Stomach smooth muscle (tissue), 2 donors: ENCODE measurements at regions not wholly inside any gene's neighbourhood (a gene's known extent, or its start where the extent isn't known, plus 50 kb on each side); places are given as distances from the start of the nearest gene placed in this dataset.

Source experiments
- H3K27ac ChIP-seq: one replicate; pipeline ENCODE4 v1.7.0; 2013; ENCODE audit warnings: mild to moderate bottlenecking, low read length, inconsistent platforms
- H3K27me3 ChIP-seq, 2 donors: one replicate each; pipeline ENCODE4 v1.7.0; 2013; ENCODE audit warnings: low read length in 2 of 2; ENCODE audit not compliant: insufficient read depth in 2 of 2, control insufficient read depth in 1 of 2
- H3K36me3 ChIP-seq, 2 donors: one replicate each; pipeline ENCODE4 v1.7.0; 2013; ENCODE audit warnings: low read length in 2 of 2; ENCODE audit not compliant: control insufficient read depth in 2 of 2, insufficient read depth in 2 of 2
- H3K4me1 ChIP-seq: one replicate; pipeline ENCODE4 v1.7.0; 2013; ENCODE audit warnings: low read length; ENCODE audit not compliant: control insufficient read depth, insufficient read depth
- H3K4me3 ChIP-seq, 2 donors: one replicate each; pipeline ENCODE4 v1.7.0; 2013; ENCODE audit warnings: low read length in 2 of 2
- H3K9ac ChIP-seq, 2 donors: one replicate each; pipeline ENCODE4 v1.7.0; 2013; ENCODE audit warnings: low read length in 2 of 2, mild to moderate bottlenecking in 1 of 2
- H3K9me3 ChIP-seq, 2 donors: one replicate each; pipeline ENCODE4 v1.7.0; 2013; ENCODE audit warnings: low read length in 2 of 2; ENCODE audit not compliant: control insufficient read depth in 2 of 2
- donor health status: healthy.
- donor health status: Pancreatic carcinoma.

- H3K9ac ChIP-seq, result no peak overlapping the region
- no peaks in the 10 kb centered on the region for H3K36me3 ChIP-seq
- peaks cover 0 to 1% of the 10 kb centered on the region in 2 donors for H3K27me3 ChIP-seq
- no peak overlapping the region for H3K4me3 ChIP-seq
- no peaks in the 10 kb centered on the region for H3K9me3 ChIP-seq
- no peaks in the 10 kb centered on the region for H3K4me1 ChIP-seq
- H3K27ac ChIP-seq, result no peak overlapping the region
Observed at GRCh38 chr16:72261127-72261526, 89.2 kb upstream of the PMFBP1 start.

GRCh38 chr16:72256398-72257066, 84.6 kb upstream of the PMFBP1 start:
- no peaks in the 10 kb centered on the region for H3K36me3 ChIP-seq
- no peak overlapping the region for H3K9ac ChIP-seq
- no peaks in the 10 kb centered on the region for H3K9me3 ChIP-seq
- peaks cover 0 to 3% of the 10 kb centered on the region in 2 donors for H3K27me3 ChIP-seq
- H3K27ac ChIP-seq, result no peak overlapping the region
- no peaks in the 10 kb centered on the region for H3K4me1 ChIP-seq
- H3K4me3 ChIP-seq, result no peak overlapping the region

DNA sequence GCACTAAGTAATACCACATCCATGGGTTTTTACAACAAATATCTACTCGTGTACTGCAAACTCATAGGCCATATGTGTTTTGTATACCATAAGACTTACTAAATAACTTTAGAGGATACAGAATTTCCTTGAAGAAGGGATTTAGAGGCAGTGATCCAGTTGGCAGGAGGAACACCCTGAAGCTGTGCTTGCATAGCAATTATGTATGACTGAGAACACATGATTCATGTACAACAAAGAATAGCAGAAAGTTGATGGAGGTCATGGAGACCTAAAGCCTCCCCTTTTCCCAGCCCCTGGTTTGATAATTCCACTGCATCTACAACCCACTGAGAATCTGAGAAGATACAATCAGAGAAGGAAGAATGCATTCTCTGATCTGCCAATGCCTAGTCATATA, 83.8 kb upstream of the PMFBP1 start:
- no peaks in the 10 kb centered on the region for H3K9me3 ChIP-seq
- no peak overlapping the region for H3K4me3 ChIP-seq
- no peak overlapping the region for H3K27ac ChIP-seq
- H3K4me1 ChIP-seq, result no peaks in the 10 kb centered on the region
- H3K36me3 ChIP-seq, result no peaks in the 10 kb centered on the region
- peaks cover 0 to 3% of the 10 kb centered on the region in 2 donors for H3K27me3 ChIP-seq
- H3K9ac ChIP-seq, result no peak overlapping the region

DNA sequence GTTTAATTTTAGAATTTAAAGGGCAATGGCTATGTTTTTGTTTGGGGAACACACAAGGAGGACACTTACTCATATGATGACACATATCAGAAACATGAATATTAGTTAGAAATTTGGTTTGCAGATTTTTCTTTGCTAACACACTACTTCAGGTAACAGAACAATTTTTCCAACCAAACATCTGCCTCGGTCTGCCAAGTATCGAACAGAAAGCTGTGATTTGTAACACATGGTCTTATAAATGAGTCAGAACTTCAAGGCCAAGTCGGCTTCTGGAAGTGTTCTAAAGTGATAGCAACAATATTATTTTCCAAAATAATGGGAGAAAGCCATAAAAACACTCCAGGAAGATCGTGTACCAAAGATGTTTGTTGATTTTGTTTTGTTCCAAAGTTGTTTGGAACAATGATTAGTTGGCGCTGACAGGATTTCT, 75.9 kb upstream of the PMFBP1 start:
- H3K27ac ChIP-seq, result no peak overlapping the region

GRCh38 chr16:72246423-72246822, 74.5 kb upstream of the PMFBP1 start:
- Histone ChIP-seq H3K27me3 (no peaks in the 10 kb centered on the region), H3K4me1 (no peaks in the 10 kb centered on the region), H3K9me3 (no peaks in the 10 kb centered on the region), H3K4me3 (no peak overlapping the region), H3K9ac (no peak overlapping the region), H3K36me3 (no peaks in the 10 kb centered on the region), H3K27ac (no peak overlapping the region)

More for the DNA sequence above, 75.9 kb upstream of the PMFBP1 start:
- Histone ChIP-seq H3K9ac (no peak overlapping the region), H3K4me3 (no peak overlapping the region), H3K4me1 (no peaks in the 10 kb centered on the region), H3K27me3 (no peaks in the 10 kb centered on the region), H3K9me3 (no peaks in the 10 kb centered on the region), H3K36me3 (no peaks in the 10 kb centered on the region)

DNA sequence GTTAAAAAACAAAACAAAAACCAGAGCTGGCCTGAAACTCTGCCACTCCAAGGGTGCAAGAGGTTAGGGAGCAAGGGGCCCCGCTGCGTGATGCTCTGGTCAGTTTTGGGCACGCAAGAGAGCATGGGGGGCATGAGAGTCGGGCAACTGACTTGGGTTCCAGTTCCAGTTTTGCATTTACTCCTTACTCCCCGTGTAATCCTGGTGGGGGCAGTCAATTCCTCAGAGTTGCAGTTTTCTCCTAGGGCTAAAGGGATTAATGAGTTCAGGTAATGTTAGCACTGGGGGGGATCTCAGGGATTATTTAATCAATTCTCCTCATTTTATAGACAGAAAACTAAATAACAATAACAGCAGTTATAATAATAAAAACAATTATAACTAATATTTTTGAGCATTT, 72.9 kb upstream of the PMFBP1 start:
- Histone ChIP-seq H3K27ac (no peak overlapping the region), H3K4me1 (no peaks in the 10 kb centered on the region), H3K27me3 (no peaks in the 10 kb centered on the region), H3K4me3 (no peak overlapping the region), H3K36me3 (no peaks in the 10 kb centered on the region), H3K9me3 (no peaks in the 10 kb centered on the region), H3K9ac (no peak overlapping the region)

DNA sequence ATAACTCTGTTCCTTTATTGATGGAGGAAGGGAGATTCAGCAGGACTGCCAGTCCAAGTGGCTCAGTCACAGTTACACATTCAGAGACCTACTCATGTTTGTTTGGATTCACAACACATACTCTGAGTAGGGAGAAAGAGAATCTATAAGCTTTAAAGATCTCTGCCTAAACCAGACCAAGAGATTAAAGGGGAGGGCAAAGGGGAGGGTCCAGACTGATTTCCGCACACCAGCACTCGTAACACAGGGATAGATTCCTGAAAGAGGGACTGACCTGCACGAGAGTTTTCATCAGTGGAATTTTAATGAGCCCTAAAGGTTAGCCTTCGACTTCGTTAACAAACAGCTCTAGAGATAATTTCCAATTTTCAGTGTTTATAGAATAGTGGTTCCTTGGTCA, 71.7 kb upstream of the PMFBP1 start:
- Histone ChIP-seq H3K4me1 (no peaks in the 10 kb centered on the region), H3K9ac (no peak overlapping the region), H3K27ac (no peak overlapping the region), H3K9me3 (no peaks in the 10 kb centered on the region), H3K27me3 (no peaks in the 10 kb centered on the region), H3K4me3 (no peak overlapping the region), H3K36me3 (no peaks in the 10 kb centered on the region)

DNA sequence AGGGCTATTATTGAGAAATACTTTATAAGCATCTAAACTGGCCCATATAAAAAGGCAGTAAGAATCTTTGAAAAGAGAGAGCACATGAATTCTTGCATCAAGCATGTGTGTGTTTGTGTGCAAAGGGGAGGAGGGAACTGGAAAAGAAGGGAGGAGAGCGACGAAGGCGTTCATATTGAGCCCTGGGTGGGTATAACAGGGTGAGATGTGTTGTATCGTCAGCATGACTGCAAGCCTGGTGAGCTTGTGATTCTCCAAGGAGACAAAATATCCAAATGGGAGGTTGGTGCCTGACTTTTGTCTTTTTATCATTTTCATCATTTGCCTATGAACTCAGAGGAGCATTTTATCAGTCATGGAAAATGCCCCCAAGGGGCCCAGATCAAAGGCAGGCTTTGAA, 70.8 kb upstream of the PMFBP1 start:
- Histone ChIP-seq H3K4me1 (no peaks in the 10 kb centered on the region), H3K27ac (no peak overlapping the region), H3K27me3 (no peaks in the 10 kb centered on the region), H3K9me3 (no peaks in the 10 kb centered on the region), H3K36me3 (no peaks in the 10 kb centered on the region), H3K9ac (no peak overlapping the region), H3K4me3 (no peak overlapping the region)

DNA sequence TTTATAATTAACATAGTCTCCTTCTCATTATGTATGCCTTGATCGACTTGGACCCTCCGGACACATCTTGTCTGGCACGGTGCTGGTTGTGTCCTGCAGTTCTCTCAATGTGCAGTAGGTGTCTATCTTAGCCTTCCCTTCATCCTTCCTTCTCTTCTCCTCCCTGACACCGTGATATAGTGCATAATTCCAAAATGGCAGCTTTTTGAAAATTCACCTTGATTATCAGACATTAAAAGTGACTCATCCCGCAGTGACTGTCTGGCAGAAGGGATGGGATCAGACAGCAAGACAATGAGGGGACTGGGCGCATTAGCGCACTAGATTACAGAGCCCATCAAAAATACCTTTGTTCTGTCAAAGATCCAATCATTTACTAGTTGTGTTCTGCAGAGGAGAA, 70.0 kb upstream of the PMFBP1 start:
- Histone ChIP-seq H3K9ac (no peak overlapping the region), H3K36me3 (no peaks in the 10 kb centered on the region), H3K27me3 (no peaks in the 10 kb centered on the region), H3K4me1 (no peaks in the 10 kb centered on the region), H3K4me3 (no peak overlapping the region), H3K9me3 (no peaks in the 10 kb centered on the region), H3K27ac (no peak overlapping the region)

GRCh38 chr16:72241008-72241407, 69.1 kb upstream of the PMFBP1 start:
- H3K36me3 ChIP-seq, result no peaks in the 10 kb centered on the region
- no peaks in the 10 kb centered on the region for H3K4me1 ChIP-seq
- H3K4me3 ChIP-seq, result no peak overlapping the region
- H3K9ac ChIP-seq, result no peak overlapping the region
- no peak overlapping the region for H3K27ac ChIP-seq
- no peaks in the 10 kb centered on the region for H3K27me3 ChIP-seq
- H3K9me3 ChIP-seq, result no peaks in the 10 kb centered on the region

GRCh38 chr16:72240466-72240865, 68.5 kb upstream of the PMFBP1 start:
- no peak overlapping the region for H3K27ac ChIP-seq
- H3K36me3 ChIP-seq, result no peaks in the 10 kb centered on the region
- no peaks in the 10 kb centered on the region for H3K9me3 ChIP-seq
- no peak overlapping the region for H3K9ac ChIP-seq
- H3K27me3 ChIP-seq, result no peaks in the 10 kb centered on the region
- H3K4me1 ChIP-seq, result no peaks in the 10 kb centered on the region
- no peak overlapping the region for H3K4me3 ChIP-seq
